ENCODE measurements at regions not wholly inside any gene's neighbourhood (a gene's known extent, or its start where the extent isn't known, plus 50 kb on each side); places are given as distances from the start of the nearest gene placed in this dataset.

DNA sequence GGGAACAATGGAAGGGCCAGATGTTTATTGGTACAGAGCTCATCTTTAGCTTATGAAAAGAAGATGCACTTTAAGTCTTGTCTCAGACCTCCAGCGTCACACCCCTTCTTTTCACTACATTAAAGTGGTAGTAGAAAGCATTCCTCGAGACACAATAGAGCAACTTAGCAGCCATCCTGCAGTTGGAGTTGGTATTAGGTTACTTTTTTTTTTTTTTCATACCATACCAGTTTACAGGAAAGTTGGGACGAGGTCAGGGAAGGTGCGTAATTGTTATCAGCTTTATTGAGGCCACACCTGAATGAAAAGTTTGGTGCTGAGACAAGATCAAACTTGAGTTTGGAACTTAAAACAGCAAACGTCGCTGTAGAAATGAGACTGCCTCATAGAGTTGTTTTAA, 203.8 kb downstream of the SOX2 start:
- Histone ChIP-seq H3K4me1 (replicated peaks; ENCODE audit: insufficient read depth) (peaks cover 21% of the 10 kb centered on the region), H3K27me3 (ENCODE audit: insufficient read depth, low read depth) (no peaks in the 10 kb centered on the region), H3K9me2 (ENCODE audit: insufficient read depth) (no peaks in the 10 kb centered on the region; the same call in 1 of the 2 replicates), H4K20me1 (ENCODE audit: insufficient read depth) (no peaks in the 10 kb centered on the region), H3K9me3 (ENCODE audit: insufficient read depth, low read depth) (no peaks in the 10 kb centered on the region), H3K4me3 (no peak overlapping the region), H3F3A (ENCODE audit: insufficient read depth, low read depth) (no peaks in the 10 kb centered on the region), H3K27ac (no peak overlapping the region), H3K36me3 (ENCODE audit: low read depth) (no peaks in the 10 kb centered on the region), H3K79me2 (ENCODE audit: low read depth) (no peaks in the 10 kb centered on the region), H3K4me2 (no peak overlapping the region), H2AFZ (no peak overlapping the region)
- BruUV-seq (replicated peaks) = no TSS peak
- intact Hi-C loops (cut with micrococcal nuclease; ENCODE audit: unreplicated experiment) = no loop called here
- POLR2A ChIA-PET (ENCODE audit: unreplicated experiment) = interaction anchor here (0.6 kb wide), 1 partner anchor 197 kb away, joined by 4 read pairs; no protein-coding TSS in a partner anchor
- TF ChIP-seq, protein P1, sequence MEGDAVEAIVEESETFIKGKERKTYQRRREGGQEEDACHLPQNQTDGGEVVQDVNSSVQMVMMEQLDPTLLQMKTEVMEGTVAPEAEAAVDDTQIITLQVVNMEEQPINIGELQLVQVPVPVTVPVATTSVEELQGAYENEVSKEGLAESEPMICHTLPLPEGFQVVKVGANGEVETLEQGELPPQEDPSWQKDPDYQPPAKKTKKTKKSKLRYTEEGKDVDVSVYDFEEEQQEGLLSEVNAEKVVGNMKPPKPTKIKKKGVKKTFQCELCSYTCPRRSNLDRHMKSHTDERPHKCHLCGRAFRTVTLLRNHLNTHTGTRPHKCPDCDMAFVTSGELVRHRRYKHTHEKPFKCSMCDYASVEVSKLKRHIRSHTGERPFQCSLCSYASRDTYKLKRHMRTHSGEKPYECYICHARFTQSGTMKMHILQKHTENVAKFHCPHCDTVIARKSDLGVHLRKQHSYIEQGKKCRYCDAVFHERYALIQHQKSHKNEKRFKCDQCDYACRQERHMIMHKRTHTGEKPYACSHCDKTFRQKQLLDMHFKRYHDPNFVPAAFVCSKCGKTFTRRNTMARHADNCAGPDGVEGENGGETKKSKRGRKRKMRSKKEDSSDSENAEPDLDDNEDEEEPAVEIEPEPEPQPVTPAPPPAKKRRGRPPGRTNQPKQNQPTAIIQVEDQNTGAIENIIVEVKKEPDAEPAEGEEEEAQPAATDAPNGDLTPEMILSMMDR (conservative IDR thresholded peaks at IDR 0.05) = no peak
- TF ChIP-seq EZH2 (IDR thresholded peaks at IDR 0.05; ENCODE audit: low read depth) = no peak
- no peak for DNase-seq
- CTCF ChIA-PET = interaction anchor here (0.6 kb wide), 1 partner anchor 206 kb away, joined by 13 read pairs; no protein-coding TSS in a partner anchor

DNA sequence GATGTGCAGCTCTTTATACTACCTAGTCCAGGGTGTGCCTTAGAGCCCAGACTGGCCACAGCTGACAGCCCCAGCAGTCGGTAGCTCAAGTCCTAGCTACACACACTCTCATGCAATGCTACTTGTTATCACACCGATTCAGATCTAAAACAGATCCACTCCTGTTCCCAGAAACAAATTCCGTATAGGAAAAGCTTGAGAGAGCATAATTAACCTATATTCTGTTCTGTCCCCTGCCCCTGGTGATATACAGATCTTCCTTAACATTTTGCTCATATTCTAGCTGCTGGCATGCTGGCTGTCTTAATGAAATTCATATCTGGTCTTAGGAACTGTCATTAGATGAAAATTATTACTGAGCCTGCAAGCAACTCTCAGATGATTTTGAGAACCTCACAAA, 204.3 kb downstream of the SOX2 start:
- no peak overlapping the region for H3K4me2 ChIP-seq
- H3K36me3 ChIP-seq (ENCODE audit: low read depth) = no peaks in the 10 kb centered on the region
- peaks cover 21% of the 10 kb centered on the region for H3K4me1 ChIP-seq (replicated peaks; ENCODE audit: insufficient read depth)
- no peaks in the 10 kb centered on the region for H4K20me1 ChIP-seq (ENCODE audit: insufficient read depth)
- H3K4me3 ChIP-seq = no peak overlapping the region
- H3F3A ChIP-seq (ENCODE audit: insufficient read depth, low read depth) = no peaks in the 10 kb centered on the region
- CTCF ChIA-PET = interaction anchor here (0.6 kb wide), 2 partner anchors 105 to 207 kb away, joined by 3 to 13 read pairs; no protein-coding TSS in a partner anchor
- no peak for DNase-seq
- no peaks in the 10 kb centered on the region for H3K79me2 ChIP-seq (ENCODE audit: low read depth)
- H3K27ac ChIP-seq = no peak overlapping the region
- TF ChIP-seq EZH2 (IDR thresholded peaks at IDR 0.05; ENCODE audit: low read depth) = no peak
- TF ChIP-seq, protein P1 (conservative IDR thresholded peaks at IDR 0.05) = no peak
- intact Hi-C loops (cut with micrococcal nuclease; ENCODE audit: unreplicated experiment) = no loop called here
- H3K9me2 ChIP-seq (ENCODE audit: insufficient read depth) = no peaks in the 10 kb centered on the region; the same call in 1 of the 2 replicates
- BruUV-seq (replicated peaks) = no TSS peak
- H3K9me3 ChIP-seq (ENCODE audit: insufficient read depth, low read depth) = no peaks in the 10 kb centered on the region
- H3K27me3 ChIP-seq (ENCODE audit: insufficient read depth, low read depth) = no peaks in the 10 kb centered on the region
- H2AFZ ChIP-seq = no peak overlapping the region
- POLR2A ChIA-PET (ENCODE audit: unreplicated experiment) = no interaction called here

DNA sequence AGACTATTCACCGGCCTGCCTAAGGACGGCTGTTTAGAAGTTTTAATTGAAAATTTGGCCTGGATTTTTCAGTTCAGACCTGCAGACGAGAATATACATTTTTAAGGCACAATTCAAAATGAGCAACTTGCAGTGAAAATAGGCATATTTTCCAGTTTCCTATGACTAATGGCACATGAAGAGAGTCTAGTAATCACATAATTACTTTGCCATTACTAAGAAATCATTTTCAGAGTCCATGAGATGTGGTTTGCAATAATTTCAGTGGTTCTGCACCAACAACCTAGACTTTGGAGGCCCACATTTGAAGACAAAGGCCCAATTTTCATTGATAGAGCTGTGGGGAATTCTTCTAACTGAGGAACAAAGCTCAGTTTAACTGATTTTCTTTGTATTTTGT, 205.3 kb downstream of the SOX2 start:
- no peak for DNase-seq
- Histone ChIP-seq H3F3A (ENCODE audit: insufficient read depth, low read depth) (no peaks in the 10 kb centered on the region), H3K79me2 (ENCODE audit: low read depth) (no peaks in the 10 kb centered on the region), H3K36me3 (ENCODE audit: low read depth) (no peaks in the 10 kb centered on the region), H3K27ac (no peak overlapping the region), H3K4me2 (no peak overlapping the region), H3K27me3 (ENCODE audit: insufficient read depth, low read depth) (no peaks in the 10 kb centered on the region), H3K9me3 (ENCODE audit: insufficient read depth, low read depth) (no peaks in the 10 kb centered on the region), H3K4me1 (replicated peaks; ENCODE audit: insufficient read depth) (peaks cover 21% of the 10 kb centered on the region), H4K20me1 (ENCODE audit: insufficient read depth) (no peaks in the 10 kb centered on the region), H2AFZ (no peak overlapping the region), H3K9me2 (ENCODE audit: insufficient read depth) (no peaks in the 10 kb centered on the region; the same call in 1 of the 2 replicates), H3K4me3 (no peak overlapping the region)
- no peak for TF ChIP-seq EZH2 (IDR thresholded peaks at IDR 0.05; ENCODE audit: low read depth)
- TF ChIP-seq, protein P1 (conservative IDR thresholded peaks at IDR 0.05) = no peak
- intact Hi-C loops (cut with micrococcal nuclease; ENCODE audit: unreplicated experiment) = no loop called here
- ChIA-PET POLR2A (ENCODE audit: unreplicated experiment) (no interaction called here), CTCF (no interaction called here)
- no TSS peak for BruUV-seq (replicated peaks)

Measured in PC-9 (cell line).